ENCODE measurements at regions not wholly inside any gene's neighbourhood (a gene's known extent, or its start where the extent isn't known, plus 50 kb on each side); places are given as distances from the start of the nearest gene placed in this dataset.

DNA sequence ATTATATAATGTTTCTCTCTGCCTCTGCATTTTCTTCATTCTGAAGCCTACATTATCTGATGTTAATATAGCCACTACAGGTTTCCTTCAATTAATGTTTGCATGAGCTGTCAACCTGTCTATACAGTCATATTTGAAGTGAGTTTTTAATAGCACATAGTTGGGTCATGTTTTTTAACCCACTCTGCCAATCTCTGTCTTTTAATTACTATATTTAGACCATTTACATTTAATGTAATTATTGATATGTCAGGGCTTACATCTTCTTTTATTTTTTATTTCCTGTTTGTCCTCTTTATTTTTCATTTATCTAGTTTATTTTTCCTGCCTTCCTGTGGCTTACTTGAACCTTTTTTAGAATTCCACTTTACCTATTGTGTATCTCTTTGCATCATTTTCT lies 124.3 kb upstream of the PDE1C start:
- no peak for TF ChIP-seq MEF2A (IDR thresholded peaks at IDR 0.05; ENCODE audit: borderline replicate concordance, low read depth)
- TF ChIP-seq, protein P1, sequence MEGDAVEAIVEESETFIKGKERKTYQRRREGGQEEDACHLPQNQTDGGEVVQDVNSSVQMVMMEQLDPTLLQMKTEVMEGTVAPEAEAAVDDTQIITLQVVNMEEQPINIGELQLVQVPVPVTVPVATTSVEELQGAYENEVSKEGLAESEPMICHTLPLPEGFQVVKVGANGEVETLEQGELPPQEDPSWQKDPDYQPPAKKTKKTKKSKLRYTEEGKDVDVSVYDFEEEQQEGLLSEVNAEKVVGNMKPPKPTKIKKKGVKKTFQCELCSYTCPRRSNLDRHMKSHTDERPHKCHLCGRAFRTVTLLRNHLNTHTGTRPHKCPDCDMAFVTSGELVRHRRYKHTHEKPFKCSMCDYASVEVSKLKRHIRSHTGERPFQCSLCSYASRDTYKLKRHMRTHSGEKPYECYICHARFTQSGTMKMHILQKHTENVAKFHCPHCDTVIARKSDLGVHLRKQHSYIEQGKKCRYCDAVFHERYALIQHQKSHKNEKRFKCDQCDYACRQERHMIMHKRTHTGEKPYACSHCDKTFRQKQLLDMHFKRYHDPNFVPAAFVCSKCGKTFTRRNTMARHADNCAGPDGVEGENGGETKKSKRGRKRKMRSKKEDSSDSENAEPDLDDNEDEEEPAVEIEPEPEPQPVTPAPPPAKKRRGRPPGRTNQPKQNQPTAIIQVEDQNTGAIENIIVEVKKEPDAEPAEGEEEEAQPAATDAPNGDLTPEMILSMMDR (IDR thresholded peaks at IDR 0.05): no peak
- TF ChIP-seq NFIC (IDR thresholded peaks at IDR 0.05; ENCODE audit: borderline replicate concordance): no peak
- TF ChIP-seq RAD21 (IDR thresholded peaks at IDR 0.05; ENCODE audit: low read length): no peak
- TF ChIP-seq GABPA (IDR thresholded peaks at IDR 0.05; ENCODE audit: low read depth): no peak
- TF ChIP-seq, protein P2, sequence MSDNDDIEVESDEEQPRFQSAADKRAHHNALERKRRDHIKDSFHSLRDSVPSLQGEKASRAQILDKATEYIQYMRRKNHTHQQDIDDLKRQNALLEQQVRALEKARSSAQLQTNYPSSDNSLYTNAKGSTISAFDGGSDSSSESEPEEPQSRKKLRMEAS (IDR thresholded peaks at IDR 0.05; ENCODE audit: low read depth): no peak
- TF ChIP-seq EZH2phosphoT487 (IDR thresholded peaks at IDR 0.05; ENCODE audit: borderline replicate concordance, low read depth): no peak
- TF ChIP-seq RXRA (IDR thresholded peaks at IDR 0.05; ENCODE audit: borderline replicate concordance, low read depth): no peak

Data from SK-N-SH (cell line).